IMR-90 (cell line): ENCODE measurements at regions not wholly inside any gene's neighbourhood (a gene's known extent, or its start where the extent isn't known, plus 50 kb on each side); places are given as distances from the start of the nearest gene placed in this dataset.

Experiments used
- ATAC-seq: fragments of 200-7000 bp; cut with Tn5 transposase; 2 replicates; pipeline ENCODE4 v1.9.1; 2020; ENCODE audit warnings: low read depth, mild to moderate bottlenecking, moderate library complexity
- BruUV-seq: library from RNA; stranded (reverse); fragments of 400-500 nt; replicated peaks from 2 replicates; lab custom pipeline; 2021; lab: Mats Ljungman, UMichigan
- CTCF ChIA-PET: fragments of 300-600 bp; formaldehyde crosslinking; extraction: SDS; loops from one replicate; lab custom pipeline; 2021; ENCODE audit warnings: antibody characterized with exemption; lab: Yijun Ruan, JAX
- POLR2A ChIA-PET: fragments of 300-600 bp; sonication (Branson Sonifier 250); formaldehyde crosslinking; loops from one replicate; lab custom pipeline; 2022; ENCODE audit warnings: antibody characterized with exemption; ENCODE audit not compliant: unreplicated experiment; lab: Charles Lee
- DNase-seq: peaks from one replicate; pipeline ENCODE4 v3.0.0; 2013
- H2AFZ ChIP-seq: replicated peaks from 2 replicates; pipeline ENCODE3; 2013; ENCODE audit warnings: low read length, mild to moderate bottlenecking; ENCODE audit not compliant: poor library complexity
- H2AK5ac ChIP-seq: 2 replicates; pipeline ENCODE4 v1.6.1; 2013; ENCODE audit warnings: low read depth, low read length, inconsistent platforms
- H2AK9ac ChIP-seq: replicated peaks from 2 replicates; pipeline ENCODE3; 2013; ENCODE audit warnings: mild to moderate bottlenecking, low read depth, low read length, moderate library complexity; ENCODE audit not compliant: poor library complexity
- H2BK120ac ChIP-seq: 2 replicates; pipeline ENCODE4 v1.6.1; 2013; ENCODE audit warnings: low read depth, low read length, inconsistent platforms
- H2BK15ac ChIP-seq: 3 replicates; pipeline ENCODE4 v1.6.1; 2013; ENCODE audit warnings: low read depth, low read length, inconsistent platforms
- H2BK20ac ChIP-seq: 2 replicates; pipeline ENCODE4 v1.6.1; 2013; ENCODE audit warnings: low read depth, mild to moderate bottlenecking, inconsistent platforms, low read length, moderate library complexity
- H2BK5ac ChIP-seq: 2 replicates; pipeline ENCODE4 v1.6.1; 2013; ENCODE audit warnings: mild to moderate bottlenecking, low read depth, low read length, inconsistent platforms; ENCODE audit not compliant: poor library complexity, severe bottlenecking
- H3K14ac ChIP-seq: replicated peaks from 2 replicates; pipeline ENCODE4 v1.6.1; 2013; ENCODE audit warnings: low read depth, low read length, inconsistent platforms
- H3K18ac ChIP-seq: 2 replicates; pipeline ENCODE4 v1.6.1; 2013; ENCODE audit warnings: low read depth, low read length, control low read depth
- H3K23ac ChIP-seq: 2 replicates; pipeline ENCODE4 v1.6.1; 2013; ENCODE audit warnings: low read depth, low read length, inconsistent platforms
- H3K27ac ChIP-seq: 2 replicates; pipeline ENCODE4 v1.5.1; 2013; ENCODE audit warnings: mild to moderate bottlenecking, control low read depth, low read length; ENCODE audit not compliant: insufficient read depth
- H3K27me3 ChIP-seq: 2 replicates; pipeline ENCODE4 v1.6.1; 2013; ENCODE audit warnings: low read length; ENCODE audit not compliant: control insufficient read depth, insufficient read depth
- H3K36me3 ChIP-seq: 2 replicates; pipeline ENCODE4 v1.6.1; 2013; ENCODE audit warnings: low read length, mixed read lengths; ENCODE audit not compliant: control insufficient read depth, insufficient read depth
- H3K4ac ChIP-seq: 2 replicates; pipeline ENCODE4 v1.6.1; 2013; ENCODE audit warnings: low read depth, low read length, inconsistent platforms
- H3K4me1 ChIP-seq: 2 replicates; pipeline ENCODE4 v1.6.1; 2013; ENCODE audit warnings: low read length, mixed read lengths; ENCODE audit not compliant: control insufficient read depth, insufficient read depth
- H3K4me2 ChIP-seq: 2 replicates; pipeline ENCODE4 v1.6.1; 2013; ENCODE audit warnings: low read depth, mild to moderate bottlenecking, control low read depth, low read length, moderate library complexity
- H3K4me3 ChIP-seq: 2 replicates; pipeline ENCODE4 v1.5.1; 2013; ENCODE audit warnings: low read depth, mild to moderate bottlenecking, control low read depth, low read length, moderate library complexity; ENCODE audit not compliant: insufficient read depth
- H3K56ac ChIP-seq: 2 replicates; pipeline ENCODE4 v1.6.1; 2013; ENCODE audit warnings: low read length, inconsistent platforms; ENCODE audit not compliant: insufficient read depth; ENCODE audit errors: extremely low read depth
- H3K79me1 ChIP-seq, 2 experiments: 2 replicates each; pipeline ENCODE4 v1.6.1; 2013; ENCODE audit warnings: low read length in 2 of 2, inconsistent platforms in 1 of 2, low read depth in 1 of 2
- H3K9ac ChIP-seq: 2 replicates; pipeline ENCODE4 v1.6.1; 2013; ENCODE audit warnings: low read depth, low read length, control low read depth
- H3K9me1 ChIP-seq: 2 replicates; pipeline ENCODE4 v1.6.1; 2013; ENCODE audit warnings: low read length, inconsistent platforms; ENCODE audit not compliant: insufficient read depth
- H3K9me3 ChIP-seq: 2 replicates; pipeline ENCODE4 v1.6.1; 2013; ENCODE audit warnings: low read length; ENCODE audit not compliant: control insufficient read depth, insufficient read depth
- H4K20me1 ChIP-seq: 2 replicates; pipeline ENCODE4 v1.6.1; 2013; ENCODE audit warnings: low read length, inconsistent platforms; ENCODE audit not compliant: insufficient read depth
- H4K5ac ChIP-seq: 2 replicates; pipeline ENCODE4 v1.6.1; 2013; ENCODE audit warnings: mild to moderate bottlenecking, low read depth, low read length, control low read depth
- H4K8ac ChIP-seq, 2 experiments: 2 replicates each; pipeline ENCODE4 v1.6.1; 2013; ENCODE audit warnings: low read depth in 2 of 2, low read length in 2 of 2, control low read depth in 1 of 2, inconsistent platforms in 1 of 2
- H4K91ac ChIP-seq: 2 replicates; pipeline ENCODE4 v1.6.1; 2013; ENCODE audit warnings: low read depth, low read length, inconsistent platforms; ENCODE audit not compliant: insufficient read depth
- FOS ChIP-seq: fragments of 150-350 bp; IDR thresholded peaks from 2 replicates; pipeline ENCODE4 v1.6.1; 2016; ENCODE audit warnings: low read depth, low read length
- MAZ ChIP-seq: IDR thresholded peaks from 2 replicates; pipeline ENCODE4 v1.6.1; 2012; ENCODE audit warnings: low read depth, mild to moderate bottlenecking, low read length, improper control_type of control experiment, moderate library complexity, borderline replicate concordance
- WGBS, 2 experiments: methylation state at CpG; one replicate each; pipeline versions ENCODE4 v1.1.5 to v1.1.7; 2013; ENCODE audit warnings: missing lambda C conversion rate in 2 of 2; ENCODE audit not compliant: insufficient read length in 1 of 2; ENCODE audit errors: extremely low coverage in 2 of 2; 5-methylcytosine and 5-hydroxymethylcytosine counted together
- dilution Hi-C: fragments of 300-500 bp; cut with HindIII; formaldehyde crosslinking; loops from one replicate; pipeline ENCODE4 v1.14.3; 2018; ENCODE audit warnings: low sequenced_read_pairs; ENCODE audit not compliant: unreplicated experiment
- in situ Hi-C: fragments of 300-500 bp; cut with MboI; formaldehyde crosslinking; loops from 3 replicates; pipeline ENCODE4 v1.14.3; 2019; ENCODE audit warnings: low sequenced_read_pairs, inconsistent platforms, mixed read lengths
- intact Hi-C: fragments of 100-400 bp; cut with micrococcal nuclease; formaldehyde crosslinking; loops from 2 replicates; pipeline ENCODE4 v1.10.0; 2022

DNA sequence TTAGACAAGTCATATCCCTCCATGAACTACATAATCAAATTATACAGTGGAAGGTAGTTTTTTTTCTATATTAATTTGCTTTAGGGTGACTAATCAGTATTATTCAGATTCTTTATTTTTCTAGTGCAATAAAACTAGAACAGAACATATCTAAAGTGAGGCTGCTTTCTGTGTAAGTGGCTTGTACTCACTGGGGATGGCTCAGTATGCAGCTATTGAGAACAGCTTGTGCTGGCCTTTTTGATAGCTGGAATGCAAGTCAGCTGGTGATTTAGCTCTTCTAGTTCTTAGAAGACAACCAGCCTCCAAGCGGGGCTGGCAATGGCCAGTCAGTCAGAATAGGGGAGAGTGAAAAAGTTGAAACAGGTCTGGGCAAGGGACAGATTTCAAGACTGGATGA lies 119.4 kb downstream of the BLID start:
- Histone ChIP-seq H3K79me1 (no peaks in the 10 kb centered on the region), H3K4me3 (no peak overlapping the region), H4K91ac (no peak overlapping the region), H3K4me1 (no peaks in the 10 kb centered on the region), H3K9ac (no peak overlapping the region), H3K27ac (no peak overlapping the region), H2AK9ac (no peak overlapping the region), H3K27me3 (no peaks in the 10 kb centered on the region), H4K8ac (no peak overlapping the region), H4K5ac (no peak overlapping the region), H2AFZ (no peak overlapping the region), H2AK5ac (no peak overlapping the region), H2BK15ac (no peak overlapping the region), H4K20me1 (no peaks in the 10 kb centered on the region), H3K18ac (no peak overlapping the region), H3K4ac (no peak overlapping the region), H3K9me1 (no peaks in the 10 kb centered on the region), H3K4me2 (no peak overlapping the region), H3K23ac (no peak overlapping the region), H3K14ac (no peak overlapping the region), H3K56ac (no peak overlapping the region), H2BK120ac (no peak overlapping the region), H3K9me3 (no peaks in the 10 kb centered on the region), H3K36me3 (no peaks in the 10 kb centered on the region), H2BK5ac (no peak overlapping the region), H2BK20ac (no peak overlapping the region)
- no TSS peak for BruUV-seq
- no CpG with 5 or more reads among the region's 1 CpG for WGBS, 2 experiments
- no peak for DNase-seq
- in situ Hi-C loops (no loop called here), intact Hi-C loops (no loop called here), dilution Hi-C loops (no loop called here)
- CTCF ChIA-PET: no interaction called here
- TF ChIP-seq MAZ (no peak), FOS (no peak)
- ATAC-seq: no peak
- POLR2A ChIA-PET: no interaction called here
